ENCODE measurements at regions not wholly inside any gene's neighbourhood (a gene's known extent, or its start where the extent isn't known, plus 50 kb on each side); places are given as distances from the start of the nearest gene placed in this dataset.

- BruUV-seq (replicated peaks) = no TSS peak
- no peak overlapping the region for H3K4me2 ChIP-seq
- H3K9me3 ChIP-seq (ENCODE audit: insufficient read depth, low read depth) = no peaks in the 10 kb centered on the region
- CTCF ChIA-PET = no interaction called here
- intact Hi-C loops (cut with micrococcal nuclease; ENCODE audit: unreplicated experiment) = no loop called here
- POLR2A ChIA-PET (ENCODE audit: unreplicated experiment) = no interaction called here
- no peak overlapping the region for H2AFZ ChIP-seq
- no peaks in the 10 kb centered on the region for H3K9me2 ChIP-seq (ENCODE audit: insufficient read depth)
- no peaks in the 10 kb centered on the region for H4K20me1 ChIP-seq (ENCODE audit: insufficient read depth)
- DNase-seq = no peak
- H3K36me3 ChIP-seq (ENCODE audit: low read depth) = no peaks in the 10 kb centered on the region
- no peak overlapping the region for H3K4me3 ChIP-seq
- no peaks in the 10 kb centered on the region for H3K79me2 ChIP-seq (ENCODE audit: low read depth)
- no peaks in the 10 kb centered on the region for H3F3A ChIP-seq (ENCODE audit: insufficient read depth, low read depth)
- H3K27me3 ChIP-seq (ENCODE audit: insufficient read depth, low read depth) = no peaks in the 10 kb centered on the region
- no peak overlapping the region for H3K27ac ChIP-seq
- TF ChIP-seq, protein P1, sequence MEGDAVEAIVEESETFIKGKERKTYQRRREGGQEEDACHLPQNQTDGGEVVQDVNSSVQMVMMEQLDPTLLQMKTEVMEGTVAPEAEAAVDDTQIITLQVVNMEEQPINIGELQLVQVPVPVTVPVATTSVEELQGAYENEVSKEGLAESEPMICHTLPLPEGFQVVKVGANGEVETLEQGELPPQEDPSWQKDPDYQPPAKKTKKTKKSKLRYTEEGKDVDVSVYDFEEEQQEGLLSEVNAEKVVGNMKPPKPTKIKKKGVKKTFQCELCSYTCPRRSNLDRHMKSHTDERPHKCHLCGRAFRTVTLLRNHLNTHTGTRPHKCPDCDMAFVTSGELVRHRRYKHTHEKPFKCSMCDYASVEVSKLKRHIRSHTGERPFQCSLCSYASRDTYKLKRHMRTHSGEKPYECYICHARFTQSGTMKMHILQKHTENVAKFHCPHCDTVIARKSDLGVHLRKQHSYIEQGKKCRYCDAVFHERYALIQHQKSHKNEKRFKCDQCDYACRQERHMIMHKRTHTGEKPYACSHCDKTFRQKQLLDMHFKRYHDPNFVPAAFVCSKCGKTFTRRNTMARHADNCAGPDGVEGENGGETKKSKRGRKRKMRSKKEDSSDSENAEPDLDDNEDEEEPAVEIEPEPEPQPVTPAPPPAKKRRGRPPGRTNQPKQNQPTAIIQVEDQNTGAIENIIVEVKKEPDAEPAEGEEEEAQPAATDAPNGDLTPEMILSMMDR (conservative IDR thresholded peaks at IDR 0.05) = no peak
- no peak for TF ChIP-seq EZH2 (IDR thresholded peaks at IDR 0.05; ENCODE audit: low read depth)
- no peaks in the 10 kb centered on the region for H3K4me1 ChIP-seq (replicated peaks; ENCODE audit: insufficient read depth)
Observed at GRCh38 chr10:113399065-113399464, 153.8 kb upstream of the HABP2 start.

GRCh38 chr10:113402602-113403001 is 150.3 kb upstream of the HABP2 start:
- no peaks in the 10 kb centered on the region for H3K36me3 ChIP-seq (ENCODE audit: low read depth)
- no peaks in the 10 kb centered on the region for H3K79me2 ChIP-seq (ENCODE audit: low read depth)
- ChIA-PET POLR2A (ENCODE audit: unreplicated experiment) (no interaction called here), CTCF (interaction anchor here (0.6 kb wide), 1 partner anchor 19 kb away, joined by 10 read pairs; no protein-coding TSS in a partner anchor)
- no peaks in the 10 kb centered on the region for H3K9me2 ChIP-seq (ENCODE audit: insufficient read depth)
- H3K9me3 ChIP-seq (ENCODE audit: insufficient read depth, low read depth) = no peaks in the 10 kb centered on the region
- H2AFZ ChIP-seq = no peak overlapping the region
- no TSS peak for BruUV-seq (replicated peaks)
- intact Hi-C loops (cut with micrococcal nuclease; ENCODE audit: unreplicated experiment) = no loop called here
- no peak overlapping the region for H3K27ac ChIP-seq
- H3K4me1 ChIP-seq (replicated peaks; ENCODE audit: insufficient read depth) = no peaks in the 10 kb centered on the region
- no peak overlapping the region for H3K4me3 ChIP-seq
- no peaks in the 10 kb centered on the region for H4K20me1 ChIP-seq (ENCODE audit: insufficient read depth)
- H3K4me2 ChIP-seq = no peak overlapping the region
- no peaks in the 10 kb centered on the region for H3K27me3 ChIP-seq (ENCODE audit: insufficient read depth, low read depth)
- H3F3A ChIP-seq (ENCODE audit: insufficient read depth, low read depth) = no peaks in the 10 kb centered on the region
- no peak for TF ChIP-seq EZH2 (IDR thresholded peaks at IDR 0.05; ENCODE audit: low read depth)
- TF ChIP-seq, protein P1 (conservative IDR thresholded peaks at IDR 0.05) = no peak
- DNase-seq = no peak

- BruUV-seq (replicated peaks) = no TSS peak
- Histone ChIP-seq H3K27me3 (ENCODE audit: insufficient read depth, low read depth) (no peaks in the 10 kb centered on the region), H3F3A (ENCODE audit: insufficient read depth, low read depth) (no peaks in the 10 kb centered on the region), H3K4me3 (no peak overlapping the region), H3K36me3 (ENCODE audit: low read depth) (no peaks in the 10 kb centered on the region), H3K79me2 (ENCODE audit: low read depth) (no peaks in the 10 kb centered on the region), H2AFZ (no peak overlapping the region), H3K4me2 (no peak overlapping the region), H3K9me2 (ENCODE audit: insufficient read depth) (no peaks in the 10 kb centered on the region), H3K4me1 (replicated peaks; ENCODE audit: insufficient read depth) (no peaks in the 10 kb centered on the region), H3K27ac (no peak overlapping the region), H4K20me1 (ENCODE audit: insufficient read depth) (no peaks in the 10 kb centered on the region), H3K9me3 (ENCODE audit: insufficient read depth, low read depth) (no peaks in the 10 kb centered on the region)
- ChIA-PET CTCF (no interaction called here), POLR2A (ENCODE audit: unreplicated experiment) (no interaction called here)
- intact Hi-C loops (cut with micrococcal nuclease; ENCODE audit: unreplicated experiment) = no loop called here
- DNase-seq = no peak
- no peak for TF ChIP-seq EZH2 (IDR thresholded peaks at IDR 0.05; ENCODE audit: low read depth)
- TF ChIP-seq, protein P1 (conservative IDR thresholded peaks at IDR 0.05) = no peak
Observed at GRCh38 chr10:113407218-113407617, 145.6 kb upstream of the HABP2 start.

Data from PC-9 (cell line).